WTC11 (cell line): ENCODE measurements at regions not wholly inside any gene's neighbourhood (a gene's known extent, or its start where the extent isn't known, plus 50 kb on each side); places are given as distances from the start of the nearest gene placed in this dataset.

Experiments used
- AFF4 ChIP-seq: sonication (generic); formaldehyde crosslinking; IDR thresholded peaks from 2 replicates; pipeline ENCODE4 v1.8.1; 2023; ENCODE audit warnings: mild to moderate bottlenecking, missing genetic modification reagents, borderline replicate concordance
- CREB1 ChIP-seq: sonication (generic); formaldehyde crosslinking; IDR thresholded peaks from 2 replicates; pipeline ENCODE4 v1.8.0; 2023; ENCODE audit warnings: mild to moderate bottlenecking, missing genetic modification reagents
- CTCF ChIP-seq: fragments of 200-600 bp; IDR thresholded peaks from 2 replicates; pipeline ENCODE4 v1.8.0; 2022; ENCODE audit warnings: antibody characterized with exemption
- ESRRA ChIP-seq: sonication (generic); formaldehyde crosslinking; IDR thresholded peaks from 2 replicates; pipeline ENCODE4 v1.8.1; 2022; ENCODE audit warnings: mild to moderate bottlenecking, missing genetic modification reagents, borderline replicate concordance
- ETV6 ChIP-seq: sonication (generic); formaldehyde crosslinking; IDR thresholded peaks from 2 replicates; pipeline ENCODE4 v1.8.1; 2022; ENCODE audit warnings: mild to moderate bottlenecking, missing genetic modification reagents
- FOXJ3 ChIP-seq: sonication (generic); formaldehyde crosslinking; IDR thresholded peaks from 2 replicates; pipeline ENCODE4 v1.9.0; 2021; ENCODE audit warnings: missing genetic modification reagents, mild to moderate bottlenecking, borderline replicate concordance
- FOXK1 ChIP-seq: sonication (generic); formaldehyde crosslinking; IDR thresholded peaks from 2 replicates; pipeline ENCODE4 v1.8.0; 2022; ENCODE audit warnings: mild to moderate bottlenecking, moderate library complexity, missing genetic modification reagents
- IRF2 ChIP-seq: sonication (generic); formaldehyde crosslinking; IDR thresholded peaks from 2 replicates; pipeline ENCODE4 v1.8.0; 2022; ENCODE audit warnings: low read depth, missing genetic modification reagents, borderline replicate concordance
- PREB ChIP-seq: sonication (generic); formaldehyde crosslinking; IDR thresholded peaks from 2 replicates; pipeline ENCODE4 v1.8.1; 2022; ENCODE audit warnings: mild to moderate bottlenecking, missing genetic modification reagents, moderate library complexity, borderline replicate concordance
- SP1 ChIP-seq: sonication (generic); formaldehyde crosslinking; conservative IDR thresholded peaks from 2 replicates; pipeline ENCODE4 v1.8.1; 2022; ENCODE audit warnings: missing genetic modification reagents
- ZMAT4 ChIP-seq: fragments of 250-450 bp; sonication (Bioruptor Pico); IDR thresholded peaks from 2 replicates; pipeline ENCODE4 v1.9.0; 2021; ENCODE audit warnings: mild to moderate bottlenecking
- ZNF532 ChIP-seq: fragments of 250-450 bp; sonication (Bioruptor Pico); IDR thresholded peaks from 2 replicates; pipeline ENCODE4 v1.9.0; 2021; ENCODE audit warnings: mild to moderate bottlenecking, borderline replicate concordance

GRCh38 chr3:24582431-24583403 is 88.1 kb upstream of the THRB start:
- TF ChIP-seq FOXJ3 (CRISPR knock-in tag) = no peak
- no peak for TF ChIP-seq CTCF
- no peak for TF ChIP-seq CREB1
- TF ChIP-seq AFF4 (CRISPR knock-in tag) = no peak
- no peak for TF ChIP-seq ETV6 (CRISPR knock-in tag)
- TF ChIP-seq ESRRA (CRISPR knock-in tag) = no peak
- no peak for TF ChIP-seq FOXK1
- TF ChIP-seq PREB (CRISPR knock-in tag) = no peak
- no peak for TF ChIP-seq IRF2 (CRISPR knock-in tag)
- TF ChIP-seq SP1 (CRISPR knock-in tag) = no peak
- TF ChIP-seq ZMAT4 = no peak
- TF ChIP-seq ZNF532 (CRISPR knock-in tag) = no peak
